WI38 (cell line): ENCODE measurements at regions not wholly inside any gene's neighbourhood (a gene's known extent, or its start where the extent isn't known, plus 50 kb on each side); places are given as distances from the start of the nearest gene placed in this dataset.
"Not testable (repeated sequence)": the region's sequence is repeated elsewhere in the genome, so short reads cannot be mapped to it uniquely, and the experiment has no call there.

Source experiments
- H3K4me3 ChIP-seq: 2 replicates; pipeline ENCODE4 v1.5.1; 2011; ENCODE audit warnings: low read depth, mild to moderate bottlenecking, control low read depth, low read length
- CTCF ChIP-seq: IDR thresholded peaks from 2 replicates; pipeline ENCODE4 v1.5.1; 2012; ENCODE audit warnings: low read depth, mild to moderate bottlenecking, control low read depth, low read length

DNA sequence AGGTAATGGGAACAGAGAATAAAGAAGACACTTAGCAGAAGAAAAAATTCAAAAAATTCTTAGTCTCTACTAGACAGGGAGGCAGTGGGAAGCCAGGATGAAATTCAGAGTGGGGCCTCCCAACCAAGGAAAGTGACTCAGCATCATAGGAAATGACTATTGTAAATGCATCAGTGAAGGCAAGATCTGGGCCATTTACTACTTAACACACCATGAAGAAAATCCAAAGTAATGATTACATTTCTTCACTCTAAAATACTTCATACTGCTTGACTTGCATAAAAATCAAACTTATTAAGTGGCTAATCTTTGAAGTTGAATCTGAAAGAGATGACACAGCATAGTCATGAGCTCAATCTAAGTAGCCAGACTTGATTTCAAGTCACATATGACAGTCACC is 405.8 kb upstream of the SLC39A10 start:
- no peak for TF ChIP-seq CTCF
- H3K4me3 ChIP-seq, result no peak overlapping the region

GRCh38 chr2:195238826-195239225 is 418.2 kb upstream of the SLC39A10 start:
- no peak overlapping the region for H3K4me3 ChIP-seq
- TF ChIP-seq CTCF, result no peak

GRCh38 chr2:195238379-195238778 is 418.6 kb upstream of the SLC39A10 start:
- no peak overlapping the region for H3K4me3 ChIP-seq
- TF ChIP-seq CTCF, result no peak

- H3K4me3 ChIP-seq, result not testable (repeated sequence)
These were observed 428.5 kb upstream of the SLC39A10 start for GRCh38 chr2:195228547-195228946.

DNA sequence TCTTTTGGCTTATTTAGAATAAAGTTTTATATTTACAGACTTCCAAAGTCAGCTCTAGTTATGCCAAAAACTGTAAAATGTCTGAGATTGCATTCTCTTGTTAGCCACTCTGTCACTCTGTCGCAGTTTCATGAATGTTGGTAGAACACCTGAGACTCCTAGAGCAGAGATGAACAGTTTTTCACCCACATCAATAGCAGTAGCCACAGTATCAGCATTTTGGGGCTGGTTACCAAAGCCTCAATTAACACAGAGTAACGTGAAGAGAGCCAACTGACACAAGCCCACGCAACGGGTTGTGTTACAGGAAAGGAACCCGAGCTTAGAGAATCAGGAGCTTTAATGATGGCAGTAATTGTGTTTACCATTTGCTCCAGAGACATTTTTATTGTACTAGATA is 443.0 kb upstream of the SLC39A10 start:
- TF ChIP-seq CTCF, result no peak
- no peak overlapping the region for H3K4me3 ChIP-seq

GRCh38 chr2:195212586-195212985 is 444.4 kb upstream of the SLC39A10 start:
- H3K4me3 ChIP-seq, result no peak overlapping the region
- TF ChIP-seq CTCF, result no peak

- H3K4me3 ChIP-seq, result no peak overlapping the region
These were observed 454.7 kb upstream of the SLC39A10 start for GRCh38 chr2:195202163-195202845.

More at GRCh38 chr2:195202163-195202845, 454.7 kb upstream of the SLC39A10 start:
- no peak for TF ChIP-seq CTCF
